ENCODE measurements at regions not wholly inside any gene's neighbourhood (a gene's known extent, or its start where the extent isn't known, plus 50 kb on each side); places are given as distances from the start of the nearest gene placed in this dataset.

DNA sequence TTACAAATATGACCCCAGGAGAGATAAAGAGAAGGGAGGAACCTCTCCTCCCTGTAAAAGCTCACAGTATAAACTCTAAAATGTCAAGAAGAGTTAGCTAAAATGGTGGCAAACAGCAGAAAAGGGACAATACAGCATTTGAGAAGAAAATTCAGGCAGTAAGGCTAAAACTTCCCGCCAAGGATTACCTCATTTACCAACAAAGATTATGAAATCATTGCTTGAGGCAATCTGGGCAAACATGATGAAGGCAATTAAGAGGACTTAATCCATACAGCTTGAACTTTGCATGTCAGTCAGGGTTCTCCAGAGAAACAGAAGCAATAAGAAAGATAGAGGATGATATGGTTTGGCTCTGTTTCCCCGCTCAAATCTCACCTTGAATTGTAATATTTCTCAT is 81.4 kb downstream of the CMPK2 start:
- DNase-seq (ENCODE audit: low read depth): no peak

DNA sequence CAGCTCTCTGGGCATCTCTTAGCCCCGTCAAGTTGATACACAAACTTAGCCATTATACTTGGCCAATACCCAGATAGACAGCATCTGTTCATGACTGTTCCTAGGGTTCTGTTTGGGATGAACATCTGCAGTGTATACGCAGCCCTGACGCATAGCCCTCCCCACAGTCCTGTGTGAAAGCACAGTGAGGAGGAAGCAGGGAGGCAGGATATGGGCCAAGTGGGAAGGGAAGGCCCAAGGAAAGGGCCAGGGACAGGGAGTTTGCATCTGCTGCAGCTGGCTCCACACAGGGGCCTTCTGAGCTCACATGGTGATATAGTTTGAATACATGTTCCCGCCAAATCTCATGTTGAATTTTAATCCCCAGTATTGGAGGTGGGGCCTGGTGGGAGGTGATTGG is 80.2 kb downstream of the CMPK2 start:
- DNase-seq (ENCODE audit: low read depth): no peak

- no peak for DNase-seq (ENCODE audit: low read depth)
Measured at GRCh38 chr2:6787376-6787775, 78.3 kb downstream of the CMPK2 start.

- DNase-seq (ENCODE audit: low read depth): no peak
Measured at GRCh38 chr2:6788614-6789013, 77.1 kb downstream of the CMPK2 start.

DNA sequence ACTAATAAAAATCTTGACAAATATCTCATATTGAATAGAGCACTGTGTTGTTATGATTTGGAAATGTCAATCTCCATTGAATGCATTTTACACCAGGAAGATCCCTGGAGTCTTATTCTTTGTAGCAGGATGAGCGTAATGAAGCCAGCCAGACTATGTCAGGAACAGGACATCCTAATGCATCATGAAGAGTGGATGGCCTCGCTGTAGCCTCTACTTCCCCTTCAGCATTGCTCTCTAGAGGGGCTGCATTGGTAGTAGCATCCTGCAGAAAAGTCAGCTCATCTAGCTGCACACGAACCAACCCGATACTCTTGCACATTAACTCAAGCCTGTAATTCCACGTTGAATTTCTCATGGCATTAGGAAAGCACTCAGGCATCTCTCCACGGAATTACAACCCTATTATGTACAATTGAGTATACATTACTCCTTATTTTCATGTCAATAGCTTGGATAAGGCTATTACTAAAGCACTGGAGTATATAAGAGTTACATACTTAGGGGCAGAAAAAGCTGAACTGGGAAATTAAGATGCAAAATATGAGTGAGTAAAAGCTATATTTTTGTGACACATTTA is 76.1 kb downstream of the CMPK2 start:
- DNase-seq (ENCODE audit: low read depth): no peak

- no peak for DNase-seq (ENCODE audit: low read depth)
Measured at GRCh38 chr2:6791682-6792081, 74.0 kb downstream of the CMPK2 start.

DNA sequence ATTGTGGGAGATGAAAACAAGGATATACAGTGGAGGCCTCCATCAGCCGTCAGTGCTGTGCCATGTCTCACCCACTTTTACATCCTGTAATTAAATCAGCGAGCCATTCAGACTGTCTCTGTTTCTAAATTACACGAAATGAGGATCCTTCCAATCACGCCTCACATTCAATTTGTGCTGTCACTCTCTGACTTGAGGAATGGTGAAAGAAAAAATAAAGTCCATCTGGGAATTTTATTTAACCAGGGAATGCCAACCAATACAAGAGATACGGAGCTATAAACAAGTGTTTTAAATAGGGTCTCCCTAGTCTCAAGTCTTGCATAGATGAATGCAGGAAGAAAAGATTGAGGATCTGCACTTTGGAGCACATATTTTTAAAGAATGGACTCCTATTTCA is 72.8 kb downstream of the CMPK2 start:
- no peak for DNase-seq (ENCODE audit: low read depth)

- no peak for DNase-seq (ENCODE audit: low read depth)
Measured at GRCh38 chr2:6793371-6793770, 72.3 kb downstream of the CMPK2 start.

DNA sequence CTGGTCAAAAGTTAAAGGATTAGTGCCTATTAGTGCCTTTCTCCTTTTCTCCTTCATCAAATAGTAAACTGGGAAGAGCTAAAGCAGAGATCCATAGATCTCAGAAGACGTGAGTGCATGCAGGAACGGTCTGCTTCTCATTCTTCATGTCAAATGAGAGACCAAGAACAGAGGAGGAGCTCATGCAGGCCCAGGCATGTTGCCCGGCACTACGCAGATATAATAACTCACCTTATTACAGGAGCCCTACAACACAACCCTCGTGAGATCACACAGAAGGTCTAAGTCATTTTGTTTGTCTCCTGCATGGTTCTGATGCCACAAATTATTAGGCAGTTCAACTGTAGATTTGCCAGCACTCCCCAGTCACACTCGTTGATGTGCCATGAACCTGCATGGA is 71.8 kb downstream of the CMPK2 start:
- DNase-seq (ENCODE audit: low read depth): no peak

GRCh38 chr2:6794448-6794847 is 71.3 kb downstream of the CMPK2 start:
- no peak for DNase-seq (ENCODE audit: low read depth)
